Mesodermal cell (in vitro differentiated cells): ENCODE measurements at regions not wholly inside any gene's neighbourhood (a gene's known extent, or its start where the extent isn't known, plus 50 kb on each side); places are given as distances from the start of the nearest gene placed in this dataset.
"Not testable (repeated sequence)": the region's sequence is repeated elsewhere in the genome, so short reads cannot be mapped to it uniquely, and the experiment has no call there.

ENCODE experiments used
- H3K27ac ChIP-seq: 2 replicates; pipeline ENCODE4 v1.7.0; 2013; ENCODE audit warnings: mild to moderate bottlenecking, low read depth, low read length, moderate library complexity; ENCODE audit not compliant: severe bottlenecking
- H3K36me3 ChIP-seq: 2 replicates; pipeline ENCODE4 v1.7.1; 2013; ENCODE audit warnings: mild to moderate bottlenecking, low read length, moderate library complexity; ENCODE audit not compliant: control insufficient read depth, insufficient read depth
- H3K4me1 ChIP-seq: one replicate; pipeline ENCODE4 v1.7.1; 2013; ENCODE audit warnings: mild to moderate bottlenecking, low read length; ENCODE audit not compliant: insufficient read depth, control insufficient read depth, poor library complexity, severe bottlenecking
- H3K4me3 ChIP-seq: 2 replicates; pipeline ENCODE4 v1.7.0; 2013; ENCODE audit warnings: low read length, control low read depth, mild to moderate bottlenecking; ENCODE audit not compliant: insufficient read depth, poor library complexity, severe bottlenecking; ENCODE audit errors: extremely low read depth
- H3K9me3 ChIP-seq: 2 replicates; pipeline ENCODE4 v1.7.1; 2013; ENCODE audit warnings: mild to moderate bottlenecking, low read length, moderate library complexity; ENCODE audit not compliant: control insufficient read depth
- WGBS, 2 experiments: methylation state at CpG; one replicate each; pipeline ENCODE4 v1.1.5; 2013; ENCODE audit warnings: missing lambda C conversion rate in 2 of 2; ENCODE audit not compliant: insufficient coverage in 2 of 2; 5-methylcytosine and 5-hydroxymethylcytosine counted together

GRCh38 chr21:27333096-27333495, 366.2 kb upstream of the ADAMTS5 start:
- WGBS, 2 experiments = no CpG with 5 or more reads among the region's 1 CpG
- Histone ChIP-seq H3K27ac (no peak overlapping the region), H3K4me1 (no peaks in the 10 kb centered on the region), H3K4me3 (no peak overlapping the region), H3K9me3 (no peaks in the 10 kb centered on the region), H3K36me3 (no peaks in the 10 kb centered on the region)

- no peaks in the 10 kb centered on the region for H3K4me1 ChIP-seq
- 86 to 87% methylated on average over 4 to 5 of the region's 6 CpGs for WGBS, 2 experiments
- no peaks in the 10 kb centered on the region for H3K36me3 ChIP-seq
- no peaks in the 10 kb centered on the region for H3K9me3 ChIP-seq
- H3K4me3 ChIP-seq = no peak overlapping the region
- H3K27ac ChIP-seq = no peak overlapping the region
These were observed 362.5 kb upstream of the ADAMTS5 start for GRCh38 chr21:27329255-27329851.

- Histone ChIP-seq H3K4me1 (no peaks in the 10 kb centered on the region), H3K9me3 (no peaks in the 10 kb centered on the region), H3K27ac (no peak overlapping the region), H3K4me3 (no peak overlapping the region), H3K36me3 (no peaks in the 10 kb centered on the region)
- WGBS, 2 experiments = 80% methylated on average over 1 of the region's 4 CpGs; no CpG with 5 or more reads in 1 of the 2 experiments
These were observed 359.4 kb upstream of the ADAMTS5 start for GRCh38 chr21:27326301-27326700.

DNA sequence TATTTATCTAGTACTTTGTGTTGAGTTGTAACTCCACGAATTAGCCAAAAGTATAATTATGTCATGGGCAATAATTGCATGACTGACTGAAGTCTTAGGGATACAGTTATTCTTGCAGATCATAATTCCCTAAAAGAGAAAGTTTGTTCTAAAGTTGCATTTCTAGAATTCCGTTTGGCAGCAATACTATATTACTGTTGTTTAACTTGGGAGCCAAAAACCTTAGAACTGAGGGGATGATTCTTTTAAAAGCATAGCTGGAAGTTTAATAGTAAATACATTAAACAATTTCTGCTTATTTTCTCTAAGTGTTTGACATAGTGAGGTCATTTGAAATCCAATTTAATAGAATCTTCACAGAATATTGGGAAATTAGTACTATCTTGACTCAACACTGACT, 356.4 kb upstream of the ADAMTS5 start:
- no peaks in the 10 kb centered on the region for H3K4me1 ChIP-seq
- H3K36me3 ChIP-seq = no peaks in the 10 kb centered on the region
- WGBS, 2 experiments = no CpG with 5 or more reads among the region's 2 CpGs
- no peak overlapping the region for H3K27ac ChIP-seq
- no peaks in the 10 kb centered on the region for H3K9me3 ChIP-seq
- H3K4me3 ChIP-seq = no peak overlapping the region

DNA sequence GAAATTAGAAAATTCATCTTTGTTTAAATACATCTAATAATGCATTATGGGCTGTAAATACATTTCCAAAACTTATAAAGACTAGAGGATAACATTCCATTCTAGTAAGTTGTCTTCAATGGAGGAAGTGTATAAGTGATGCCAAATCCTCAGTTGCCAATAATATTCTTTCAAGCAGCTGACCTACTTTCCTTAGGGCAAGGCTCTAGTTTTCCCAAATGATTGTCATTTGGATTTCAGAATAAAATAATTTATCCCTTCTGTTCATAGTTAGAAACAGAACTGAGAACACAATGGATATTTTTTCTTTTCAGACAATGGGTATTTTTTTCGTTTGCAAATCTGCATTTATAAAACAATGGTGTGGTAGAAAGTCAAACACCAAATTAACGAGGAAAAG, 354.9 kb upstream of the ADAMTS5 start:
- H3K27ac ChIP-seq = no peak overlapping the region
- H3K4me3 ChIP-seq = no peak overlapping the region
- H3K4me1 ChIP-seq = no peaks in the 10 kb centered on the region
- 100% methylated on average over 1 of the region's 2 CpGs; no CpG with 5 or more reads in 1 of the 2 experiments for WGBS, 2 experiments
- H3K36me3 ChIP-seq = no peaks in the 10 kb centered on the region
- H3K9me3 ChIP-seq = no peaks in the 10 kb centered on the region

DNA sequence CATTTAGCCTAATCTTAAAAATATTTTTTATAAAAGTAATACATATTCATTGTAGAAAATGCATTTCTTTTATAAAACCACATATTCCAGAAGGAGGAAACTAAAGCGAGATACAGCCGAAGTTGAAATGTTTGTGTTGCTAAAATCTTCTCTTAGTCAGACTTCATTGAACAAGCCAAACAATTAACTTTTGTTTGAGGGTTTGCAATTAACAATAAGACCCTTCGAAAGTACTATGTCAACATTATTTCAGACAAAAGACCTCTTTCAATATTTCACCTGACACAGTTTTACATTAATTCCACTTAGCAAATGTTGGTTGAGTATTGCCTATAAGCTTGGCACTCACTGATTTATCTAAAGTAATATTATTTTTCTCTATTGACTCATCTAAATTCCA, 354.0 kb upstream of the ADAMTS5 start:
- Histone ChIP-seq H3K9me3 (no peaks in the 10 kb centered on the region), H3K27ac (no peak overlapping the region), H3K4me1 (no peaks in the 10 kb centered on the region), H3K4me3 (no peak overlapping the region), H3K36me3 (no peaks in the 10 kb centered on the region)
- WGBS, 2 experiments = no CpG with 5 or more reads among the region's 3 CpGs

- H3K9me3 ChIP-seq, H3K4me1 ChIP-seq, H3K4me3 ChIP-seq, H3K27ac ChIP-seq, H3K36me3 ChIP-seq: not testable (repeated sequence)
- 83 to 92% methylated on average over 3 of the region's 3 CpGs for WGBS, 2 experiments
These were observed 350.7 kb upstream of the ADAMTS5 start for GRCh38 chr21:27317601-27318000.

GRCh38 chr21:27315373-27315772, 348.5 kb upstream of the ADAMTS5 start:
- Histone ChIP-seq H3K4me3 (no peak overlapping the region), H3K9me3 (no peaks in the 10 kb centered on the region), H3K36me3 (no peaks in the 10 kb centered on the region), H3K27ac (no peak overlapping the region), H3K4me1 (no peaks in the 10 kb centered on the region)
- 100% methylated on average over 2 of the region's 2 CpGs; no CpG with 5 or more reads in 1 of the 2 experiments for WGBS, 2 experiments

DNA sequence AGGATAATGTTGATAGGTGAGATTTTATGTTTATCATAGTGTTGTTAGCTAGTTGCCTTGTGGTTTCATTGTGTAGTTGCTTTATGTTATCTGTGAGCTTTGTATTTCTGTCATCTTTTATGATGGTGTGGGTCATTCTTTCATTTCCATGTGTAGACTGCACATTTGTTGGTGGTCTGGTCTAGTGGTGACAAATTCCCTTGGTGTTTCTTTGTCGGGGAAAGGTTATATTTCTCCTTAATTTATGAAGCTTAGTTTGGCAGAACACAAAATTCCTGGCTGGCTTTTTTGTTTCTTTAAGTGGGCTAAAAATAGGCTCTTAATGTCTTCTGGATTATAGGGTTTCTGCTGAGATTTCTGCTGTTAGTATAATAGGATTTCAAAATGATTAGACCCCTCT, 347.2 kb upstream of the ADAMTS5 start:
- Histone ChIP-seq H3K27ac (no peak overlapping the region), H3K9me3 (no peaks in the 10 kb centered on the region), H3K4me1 (no peaks in the 10 kb centered on the region), H3K36me3 (no peaks in the 10 kb centered on the region), H3K4me3 (no peak overlapping the region)
- WGBS, 2 experiments = no CpG with 5 or more reads among the region's 1 CpG

- Histone ChIP-seq H3K27ac (no peak overlapping the region), H3K36me3 (no peaks in the 10 kb centered on the region), H3K4me1 (no peaks in the 10 kb centered on the region), H3K4me3 (no peak overlapping the region), H3K9me3 (no peaks in the 10 kb centered on the region)
- WGBS, 2 experiments = 82 to 83% methylated on average over 2 of the region's 4 CpGs
These were observed 340.2 kb upstream of the ADAMTS5 start for GRCh38 chr21:27306791-27307775.

DNA sequence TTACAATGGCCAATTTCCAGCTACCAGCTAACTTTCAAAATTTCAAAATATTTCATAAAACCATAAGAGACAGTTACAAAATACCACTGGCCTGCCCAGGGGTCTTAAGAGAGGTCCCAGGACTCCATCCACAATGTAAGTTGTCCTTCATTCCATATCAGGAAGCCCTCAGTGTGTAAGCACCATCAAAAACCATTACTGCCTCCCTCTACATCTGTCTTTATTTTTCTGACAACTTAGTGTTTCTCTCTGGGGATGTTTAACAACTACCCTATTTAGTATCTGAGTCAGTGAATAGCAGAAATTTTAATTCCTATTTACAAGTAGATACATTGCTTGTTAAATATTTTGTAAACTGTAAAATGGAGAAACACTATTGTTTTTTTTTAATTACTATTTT, 339.3 kb upstream of the ADAMTS5 start:
- Histone ChIP-seq H3K36me3 (no peaks in the 10 kb centered on the region), H3K4me3 (no peak overlapping the region), H3K9me3 (no peaks in the 10 kb centered on the region), H3K27ac (no peak overlapping the region), H3K4me1 (no peaks in the 10 kb centered on the region)
